ENCODE measurements at regions not wholly inside any gene's neighbourhood (a gene's known extent, or its start where the extent isn't known, plus 50 kb on each side); places are given as distances from the start of the nearest gene placed in this dataset.

DNA sequence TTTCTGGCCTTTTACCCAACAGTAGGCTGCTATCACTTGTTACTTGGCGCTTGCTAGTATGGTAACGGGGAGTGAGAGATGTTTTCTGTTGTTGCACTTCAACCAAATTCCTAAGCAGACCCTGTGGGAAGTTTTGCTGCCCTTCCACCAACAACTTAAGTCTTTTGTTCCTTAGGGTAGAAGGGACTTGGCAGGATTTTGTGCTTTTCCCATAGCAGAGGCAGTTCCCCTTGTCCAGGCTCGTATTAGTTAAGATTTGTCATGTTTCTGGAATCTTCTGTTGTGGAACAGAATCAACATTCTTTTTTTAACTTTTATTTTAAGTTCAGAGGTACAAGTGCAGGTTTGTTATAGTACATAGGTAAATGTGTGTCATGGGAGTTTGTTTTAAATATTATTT lies 73.2 kb upstream of the SGIP1 start:
- DNase-seq (ENCODE audit: low read depth, low spot score) = no peak
- in situ Hi-C loops (cut with MboI) (loop anchor here (25.0 kb wide), 1 partner anchor 748 kb away; no protein-coding TSS in a partner anchor), intact Hi-C loops (cut with micrococcal nuclease; ENCODE audit: unreplicated experiment) (no loop called here)
- no peak for TF ChIP-seq SUPT20H (IDR thresholded peaks at IDR 0.05; ENCODE audit: borderline replicate concordance, control insufficient read depth, low read depth, low read length)
- no peak for TF ChIP-seq ATF7 (IDR thresholded peaks at IDR 0.05; ENCODE audit: low read depth)
- no peak for TF ChIP-seq SIN3A (IDR thresholded peaks at IDR 0.05; ENCODE audit: low read depth, low read length)
- TF ChIP-seq NBN (IDR thresholded peaks at IDR 0.05) = no peak
- no peak for TF ChIP-seq MEF2B (IDR thresholded peaks at IDR 0.05; ENCODE audit: partially characterized antibody, poor library complexity, severe bottlenecking)
- H3K4me2 ChIP-seq (ENCODE audit: control insufficient read depth, insufficient read depth) = no peak overlapping the region
- WGBS (ENCODE audit: insufficient coverage, insufficient replicate concordance, low lambda C conversion rate, missing lambda C conversion rate) = 0% methylated on average over 3 of the region's 3 CpGs
- ATAC-seq = no peak
- no peaks in the 10 kb centered on the region for H3K27me3 ChIP-seq (replicated peaks in 1 of 2; ENCODE audit: control insufficient read depth in 2 of 2, insufficient read depth in 2 of 2, low read length in 1 of 2)
- no peak overlapping the region for H3K9ac ChIP-seq (ENCODE audit: control insufficient read depth, insufficient read depth, low read length)
- ChIA-PET RAD21 (ENCODE audit: unreplicated experiment) (no interaction called here), CTCF (no interaction called here), POLR2A (no interaction called here), SMC1A (ENCODE audit: uncharacterized antibody, unreplicated experiment) (interaction anchor here (1.0 kb wide), 1 partner anchor 11 kb away, joined by 3 read pairs; no protein-coding TSS in a partner anchor)
- BruUV-seq (replicated peaks) = no TSS peak
- H3K79me2 ChIP-seq (ENCODE audit: control insufficient read depth, insufficient read depth, low read length) = no peaks in the 10 kb centered on the region
- H3K36me3 ChIP-seq (ENCODE audit: control insufficient read depth in 2 of 2, insufficient read depth in 2 of 2, low read length in 1 of 2) = no peaks in the 10 kb centered on the region
- H3K9me3 ChIP-seq (replicated peaks; ENCODE audit: control insufficient read depth, insufficient read depth, low read length) = no peaks in the 10 kb centered on the region; the same call in 2 of the 3 replicates
- FAIRE-seq = no peak
- no peak overlapping the region for H3K4me3 ChIP-seq
- H3K27ac ChIP-seq (ENCODE audit: control insufficient read depth, insufficient read depth) = no peak overlapping the region
- H4K20me1 ChIP-seq (ENCODE audit: control insufficient read depth, insufficient read depth) = no peaks in the 10 kb centered on the region
- no peak overlapping the region for H2AFZ ChIP-seq (ENCODE audit: control insufficient read depth, low read depth, low read length)
- no peaks in the 10 kb centered on the region for H3K4me1 ChIP-seq (ENCODE audit: control insufficient read depth, insufficient read depth, low read length)

GRCh38 chr1:66462313-66462712 lies 71.6 kb upstream of the SGIP1 start:
- ChIA-PET CTCF (interaction anchor here (0.7 kb wide), 1 partner anchor 42 kb away, joined by 4 read pairs; no protein-coding TSS in a partner anchor), SMC1A (ENCODE audit: uncharacterized antibody, unreplicated experiment) (no interaction called here), POLR2A (no interaction called here), RAD21 (ENCODE audit: unreplicated experiment) (no interaction called here)
- Histone ChIP-seq H3K79me2 (ENCODE audit: control insufficient read depth, insufficient read depth, low read length) (no peaks in the 10 kb centered on the region), H3K4me2 (ENCODE audit: control insufficient read depth, insufficient read depth) (no peak overlapping the region), H4K20me1 (ENCODE audit: control insufficient read depth, insufficient read depth) (no peaks in the 10 kb centered on the region), H3K9ac (ENCODE audit: control insufficient read depth, insufficient read depth, low read length) (no peak overlapping the region), H3K4me3 (no peak overlapping the region), H3K36me3 (ENCODE audit: control insufficient read depth in 2 of 2, insufficient read depth in 2 of 2, low read length in 1 of 2) (no peaks in the 10 kb centered on the region), H3K27ac (ENCODE audit: control insufficient read depth, insufficient read depth) (no peak overlapping the region), H3K27me3 (replicated peaks in 1 of 2; ENCODE audit: control insufficient read depth in 2 of 2, insufficient read depth in 2 of 2, low read length in 1 of 2) (no peaks in the 10 kb centered on the region), H2AFZ (ENCODE audit: control insufficient read depth, low read depth, low read length) (no peak overlapping the region), H3K4me1 (ENCODE audit: control insufficient read depth, insufficient read depth, low read length) (no peaks in the 10 kb centered on the region), H3K9me3 (replicated peaks; ENCODE audit: control insufficient read depth, insufficient read depth, low read length) (no peaks in the 10 kb centered on the region; the same call in 2 of the 3 replicates)
- in situ Hi-C loops (cut with MboI) (loop anchor here (25.0 kb wide), 1 partner anchor 750 kb away; no protein-coding TSS in a partner anchor), intact Hi-C loops (cut with micrococcal nuclease; ENCODE audit: unreplicated experiment) (no loop called here)
- no peak for FAIRE-seq
- DNase-seq (ENCODE audit: low read depth, low spot score) = no peak
- no peak for ATAC-seq
- TF ChIP-seq MTA2 (IDR thresholded peaks at IDR 0.05; ENCODE audit: low read depth) = no peak
- 33% methylated on average over 2 of the region's 2 CpGs for WGBS (ENCODE audit: insufficient coverage, insufficient replicate concordance, low lambda C conversion rate, missing lambda C conversion rate)
- no TSS peak for BruUV-seq (replicated peaks)

All from GM12878 (cell line).